HepG2 (cell line): ENCODE measurements at regions not wholly inside any gene's neighbourhood (a gene's known extent, or its start where the extent isn't known, plus 50 kb on each side); places are given as distances from the start of the nearest gene placed in this dataset.

Source experiments
- ATAC-seq: fragments of 200-7000 bp; cut with Tn5 transposase; 3 replicates; pipeline ENCODE4 v1.9.1; 2020; ENCODE audit warnings: mild to moderate bottlenecking, moderate library complexity
- BruUV-seq: library from RNA; stranded (reverse); fragments of 400-500 nt; replicated peaks from 2 replicates; lab custom pipeline; 2021; lab: Mats Ljungman, UMichigan
- CTCF ChIA-PET: fragments of 300-600 bp; formaldehyde crosslinking; extraction: SDS; loops from one replicate; lab custom pipeline; 2021; ENCODE audit warnings: low total read pairs, inconsistent platforms, low intra/inter-chr PET ratio; lab: Yijun Ruan, JAX
- POLR2A ChIA-PET: fragments of 350-600 bp; sonication (Branson Sonifier 250); formaldehyde crosslinking; loops from one replicate; lab custom pipeline; 2020; ENCODE audit warnings: antibody characterized with exemption, inconsistent platforms; lab: Yijun Ruan, JAX
- DNase-seq: peaks from one replicate; pipeline ENCODE4 v3.0.0-alpha.2; 2015; ENCODE audit warnings: low spot score
- FAIRE-seq: peaks from 3 replicates; lab custom pipeline; 2011; peaks lifted over from hg19 to GRCh38; lab: Jason Lieb, UNC
- H2AFZ ChIP-seq: one replicate; pipeline ENCODE4 v1.6.1; 2011; ENCODE audit warnings: low read length, inconsistent platforms
- H3K27ac ChIP-seq: fragments of 300-600 bp; 3 replicates; pipeline ENCODE4 v1.8.0; 2011; ENCODE audit warnings: mixed run types, mild to moderate bottlenecking, mixed read lengths, low read length, inconsistent platforms; ENCODE audit not compliant: insufficient read depth; ENCODE audit errors: extremely low read length
- H3K27me3 ChIP-seq, 2 experiments: fragments of 200-600 bp in 1 of 2; 2 replicates in 1 of 2; 3 replicates in 1 of 2; pipeline versions ENCODE4 v1.6.0 to v1.8.0; 2011; ENCODE audit warnings: low read length in 2 of 2, mild to moderate bottlenecking in 2 of 2, moderate library complexity in 2 of 2, inconsistent platforms in 1 of 2; ENCODE audit not compliant: insufficient read depth in 2 of 2, control insufficient read depth in 1 of 2
- H3K36me3 ChIP-seq, 2 experiments: fragments of 200-600 bp in 1 of 2; replicated peaks in 1 of 2; 2 replicates in 1 of 2; 3 replicates in 1 of 2; pipeline versions ENCODE4 v1.5.1 to v1.8.0; 2011; ENCODE audit warnings: low read length in 2 of 2, inconsistent platforms in 1 of 2; ENCODE audit not compliant: insufficient read depth in 2 of 2, control insufficient read depth in 1 of 2
- H3K4me1 ChIP-seq: 2 replicates; pipeline ENCODE4 v1.5.1; 2012; ENCODE audit warnings: low read length, inconsistent platforms; ENCODE audit not compliant: insufficient read depth
- H3K4me2 ChIP-seq: 2 replicates; pipeline ENCODE4 v1.6.0; 2011; ENCODE audit warnings: low read depth, low read length, inconsistent platforms
- H3K4me3 ChIP-seq, 3 experiments: fragments of 200-600 bp in 1 of 3; sonication (generic), shearing (Covaris generic) in 1 of 3; replicated peaks in 1 of 3; 2 replicates each; pipeline ENCODE4 v1.5.1; 2011 to 2016; ENCODE audit warnings: low read length in 3 of 3, inconsistent platforms in 2 of 3, low read depth in 2 of 3, mild to moderate bottlenecking in 2 of 3, control low read depth in 1 of 3, mixed read lengths in 1 of 3; ENCODE audit not compliant: insufficient read depth in 1 of 3
- H3K79me2 ChIP-seq: one replicate; pipeline ENCODE4 v1.6.1; 2011; ENCODE audit warnings: low read length, inconsistent platforms; ENCODE audit not compliant: insufficient read depth
- H3K9ac ChIP-seq: 2 replicates; pipeline ENCODE4 v1.6.0; 2011; ENCODE audit warnings: mild to moderate bottlenecking, low read depth, low read length, inconsistent platforms; ENCODE audit not compliant: insufficient read depth
- H3K9me3 ChIP-seq: 2 replicates; pipeline ENCODE4 v1.5.1; 2012; ENCODE audit warnings: mild to moderate bottlenecking, low read length
- H4K20me1 ChIP-seq: 2 replicates; pipeline ENCODE4 v1.6.0; 2011; ENCODE audit warnings: inconsistent platforms, mild to moderate bottlenecking, low read length, moderate library complexity; ENCODE audit not compliant: insufficient read depth
- HHEX ChIP-seq: IDR thresholded peaks from 2 replicates; pipeline ENCODE4 v1.6.1; 2016; ENCODE audit warnings: control low read depth
- MAFF ChIP-seq: IDR thresholded peaks from 2 replicates; pipeline ENCODE4 v1.6.1; 2011; ENCODE audit warnings: low read depth, low read length, improper control_type of control experiment
- MAFK ChIP-seq, 2 experiments: IDR thresholded peaks in 1 of 2; conservative IDR thresholded peaks in 1 of 2; 2 replicates each; pipeline ENCODE4 v1.6.1; 2011; ENCODE audit warnings: improper control_type of control experiment in 2 of 2, low read length in 2 of 2
- NFAT5 ChIP-seq: sonication (generic); formaldehyde crosslinking; IDR thresholded peaks from 2 replicates; pipeline ENCODE4 v1.4.0; 2020; ENCODE audit warnings: missing genetic modification reagents
- PPARG ChIP-seq: conservative IDR thresholded peaks from 2 replicates; pipeline ENCODE4 v1.6.1; 2016; ENCODE audit warnings: missing biosample characterization, missing genetic modification reagents
- THRA ChIP-seq: sonication (generic); formaldehyde crosslinking; IDR thresholded peaks from 2 replicates; pipeline ENCODE4 v1.4.0; 2020; ENCODE audit warnings: missing genetic modification reagents, borderline replicate concordance
- ZFP91 ChIP-seq: sonication (generic); formaldehyde crosslinking; IDR thresholded peaks from 2 replicates; pipeline ENCODE4 v1.9.0; 2022; ENCODE audit warnings: missing genetic modification reagents, mild to moderate bottlenecking, borderline replicate concordance
- ZNF17 ChIP-seq: sonication (generic); formaldehyde crosslinking; IDR thresholded peaks from 2 replicates; pipeline ENCODE4 v1.5.0; 2020; ENCODE audit warnings: mild to moderate bottlenecking, missing genetic modification reagents
- ZNF703 ChIP-seq: sonication (generic); formaldehyde crosslinking; IDR thresholded peaks from 2 replicates; pipeline ENCODE4 v1.5.1; 2020; ENCODE audit warnings: missing genetic modification reagents, mild to moderate bottlenecking, moderate library complexity, borderline replicate concordance
- WGBS: methylation state at CpG from one replicate; pipeline ENCODE4 v1.1.6; 2017; ENCODE audit warnings: low lambda C conversion rate; 5-methylcytosine and 5-hydroxymethylcytosine counted together
- in situ Hi-C: cut with HindIII; loops from 2 replicates; pipeline ENCODE4 v1.10.0; 2017; ENCODE audit warnings: low pct_unique_long_range_greater_than_20kb; ENCODE audit not compliant: extremely low pct_ligation_motif_present
- intact Hi-C: fragments of 100-400 bp; cut with micrococcal nuclease; formaldehyde crosslinking; loops from one replicate; pipeline ENCODE4 v1.10.0; 2022; ENCODE audit not compliant: unreplicated experiment

- POLR2A ChIA-PET = no interaction called here
- FAIRE-seq = no peak
- BruUV-seq = no TSS peak
- H3K36me3 ChIP-seq = no peaks in the 10 kb centered on the region
- no peaks in the 10 kb centered on the region for H4K20me1 ChIP-seq
- CTCF ChIA-PET = no interaction called here
- in situ Hi-C loops = no loop called here
- TF ChIP-seq ZNF17 (CRISPR knock-in tag) (no peak), MAFK (conservative IDR thresholded peaks at IDR 0.05 in 1 of 2, IDR thresholded peaks at IDR 0.05 in 1 of 2; ENCODE audit: low read length in 2 of 2) (peak; percentile 56 to 65), THRA (CRISPR knock-in tag) (no peak), HHEX (no peak), PPARG (no peak), MAFF (peak; percentile 51; the same call in 1 of the 2 replicates), NFAT5 (CRISPR knock-in tag) (no peak), ZNF703 (CRISPR knock-in tag) (no peak), ZFP91 (no peak)
- intact Hi-C loops = no loop called here
- no peak overlapping the region for H3K9ac ChIP-seq
- H3K4me2 ChIP-seq = no peak overlapping the region
- no peak overlapping the region for H3K4me3 ChIP-seq
- no peaks in the 10 kb centered on the region for H3K27me3 ChIP-seq
- no peaks in the 10 kb centered on the region for H3K79me2 ChIP-seq
- no peaks in the 10 kb centered on the region for H3K4me1 ChIP-seq
- WGBS = 11% methylated on average over 1 of the region's 1 CpG
- H3K9me3 ChIP-seq = peaks cover 68% of the 10 kb centered on the region
- no peak for DNase-seq
- ATAC-seq = no peak
- no peak overlapping the region for H3K27ac ChIP-seq
- H2AFZ ChIP-seq = no peak overlapping the region
Observed at GRCh38 chr3:34463414-34463813, 665.0 kb downstream of the PDCD6IP start.
